Colonic mucosa (tissue), 4 donors: ENCODE measurements at regions not wholly inside any gene's neighbourhood (a gene's known extent, or its start where the extent isn't known, plus 50 kb on each side); places are given as distances from the start of the nearest gene placed in this dataset.

Experiments
- DNase-seq: peaks from one replicate; pipeline ENCODE4 v3.0.0-alpha.2; 2020
- H3K27ac ChIP-seq: fragments of 200-600 bp; one replicate; pipeline ENCODE4 v1.8.0; 2021
- H3K27me3 ChIP-seq: fragments of 200-600 bp; one replicate; pipeline ENCODE4 v1.8.0; 2021
- H3K36me3 ChIP-seq: fragments of 200-600 bp; one replicate; pipeline ENCODE4 v1.8.0; 2021
- H3K4me1 ChIP-seq: fragments of 200-600 bp; one replicate; pipeline ENCODE4 v1.8.0; 2021; ENCODE audit warnings: mild to moderate bottlenecking
- H3K4me3 ChIP-seq: fragments of 200-600 bp; one replicate; pipeline ENCODE4 v1.8.0; 2021
- H3K9ac ChIP-seq, 2 donors: one replicate each; pipeline ENCODE4 v1.7.0; 2013; ENCODE audit warnings: control low read depth in 2 of 2, low read depth in 2 of 2, low read length in 2 of 2
- H3K9me3 ChIP-seq: fragments of 200-600 bp; one replicate; pipeline ENCODE4 v1.8.0; 2021
- CTCF ChIP-seq: fragments of 200-600 bp; IDR thresholded peaks from one replicate; pipeline ENCODE4 v1.8.0; 2022; ENCODE audit warnings: antibody characterized with exemption, mild to moderate bottlenecking
- intact Hi-C: fragments of 100-400 bp; cut with DNase I; formaldehyde crosslinking; loops from one replicate; pipeline ENCODE4 v1.14.1; 2022
- donor health status: healthy.
- donor health status: DM: no; HTN: no; CAD: no.
- donor health status: DM: no; HTN: no; CAD: no.

- Histone ChIP-seq H3K9me3 (no peaks in the 10 kb centered on the region), H3K27ac (no peak overlapping the region), H3K36me3 (no peaks in the 10 kb centered on the region), H3K4me1 (no peaks in the 10 kb centered on the region), H3K27me3 (no peaks in the 10 kb centered on the region), H3K9ac (no peak overlapping the region), H3K4me3 (no peak overlapping the region)
- intact Hi-C loops = no loop called here
- no peak for DNase-seq
- TF ChIP-seq CTCF = no peak
Measured at GRCh38 chr12:97616946-97617345, 154.3 kb downstream of the RMST start.

GRCh38 chr12:97628962-97629361 lies 166.4 kb downstream of the RMST start:
- no peak overlapping the region for H3K9ac ChIP-seq
- H3K4me1 ChIP-seq = no peaks in the 10 kb centered on the region
- DNase-seq = no peak
- no peaks in the 10 kb centered on the region for H3K27me3 ChIP-seq
- H3K9me3 ChIP-seq = no peaks in the 10 kb centered on the region
- no peak overlapping the region for H3K4me3 ChIP-seq
- no peaks in the 10 kb centered on the region for H3K36me3 ChIP-seq
- no peak for TF ChIP-seq CTCF
- intact Hi-C loops = no loop called here
- no peak overlapping the region for H3K27ac ChIP-seq

GRCh38 chr12:97629382-97629781 lies 166.8 kb downstream of the RMST start:
- H3K4me1 ChIP-seq = no peaks in the 10 kb centered on the region
- H3K36me3 ChIP-seq = no peaks in the 10 kb centered on the region
- no peaks in the 10 kb centered on the region for H3K27me3 ChIP-seq
- no peaks in the 10 kb centered on the region for H3K9me3 ChIP-seq
- intact Hi-C loops = no loop called here
- H3K9ac ChIP-seq = no peak overlapping the region
- no peak for TF ChIP-seq CTCF
- DNase-seq = no peak
- H3K27ac ChIP-seq = no peak overlapping the region
- H3K4me3 ChIP-seq = no peak overlapping the region

GRCh38 chr12:97630356-97630755 lies 167.8 kb downstream of the RMST start:
- intact Hi-C loops = no loop called here
- no peaks in the 10 kb centered on the region for H3K27me3 ChIP-seq
- no peak for DNase-seq
- TF ChIP-seq CTCF = no peak
- H3K9me3 ChIP-seq = no peaks in the 10 kb centered on the region
- H3K36me3 ChIP-seq = no peaks in the 10 kb centered on the region
- no peak overlapping the region for H3K4me3 ChIP-seq
- H3K4me1 ChIP-seq = no peaks in the 10 kb centered on the region
- H3K9ac ChIP-seq = no peak overlapping the region
- no peak overlapping the region for H3K27ac ChIP-seq

- intact Hi-C loops = no loop called here
- no peaks in the 10 kb centered on the region for H3K9me3 ChIP-seq
- no peak for TF ChIP-seq CTCF
- DNase-seq = no peak
- no peaks in the 10 kb centered on the region for H3K4me1 ChIP-seq
- no peaks in the 10 kb centered on the region for H3K27me3 ChIP-seq
- no peak overlapping the region for H3K27ac ChIP-seq
- no peak overlapping the region for H3K9ac ChIP-seq
- H3K36me3 ChIP-seq = no peaks in the 10 kb centered on the region
- no peak overlapping the region for H3K4me3 ChIP-seq
Measured at GRCh38 chr12:97630875-97631274, 168.3 kb downstream of the RMST start.

GRCh38 chr12:97637770-97638169 lies 175.2 kb downstream of the RMST start:
- no peak for TF ChIP-seq CTCF
- Histone ChIP-seq H3K4me1 (no peaks in the 10 kb centered on the region), H3K36me3 (no peaks in the 10 kb centered on the region), H3K27me3 (no peaks in the 10 kb centered on the region), H3K4me3 (no peak overlapping the region), H3K27ac (no peak overlapping the region), H3K9ac (no peak overlapping the region), H3K9me3 (no peaks in the 10 kb centered on the region)
- DNase-seq = no peak
- intact Hi-C loops = no loop called here
